Fibroblast of skin of scalp (primary cell): ENCODE measurements at regions not wholly inside any gene's neighbourhood (a gene's known extent, or its start where the extent isn't known, plus 50 kb on each side); places are given as distances from the start of the nearest gene placed in this dataset.

Source experiments
- DNase-seq: peaks from one replicate; pipeline ENCODE4 v3.0.0-alpha.2; 2013

DNA sequence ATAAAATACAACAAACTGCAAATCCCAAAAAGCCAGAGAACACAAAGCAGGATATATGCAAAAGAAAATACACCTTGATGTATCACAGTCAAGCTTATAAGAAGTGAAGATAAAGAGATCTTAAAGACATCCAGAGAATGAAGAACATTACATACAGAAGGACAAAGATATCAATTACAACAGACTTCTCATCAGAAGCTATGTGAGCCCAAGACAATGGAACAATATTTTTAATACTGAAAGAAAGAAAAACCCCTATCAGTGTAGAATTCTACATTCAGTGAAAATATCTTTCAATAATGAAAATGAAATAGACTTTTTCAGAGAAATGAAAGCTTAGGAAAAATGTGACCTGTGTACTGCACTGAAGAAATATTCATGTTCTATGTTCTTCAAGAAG lies 104.5 kb upstream of the PHACTR3 start:
- DNase-seq = no peak

DNA sequence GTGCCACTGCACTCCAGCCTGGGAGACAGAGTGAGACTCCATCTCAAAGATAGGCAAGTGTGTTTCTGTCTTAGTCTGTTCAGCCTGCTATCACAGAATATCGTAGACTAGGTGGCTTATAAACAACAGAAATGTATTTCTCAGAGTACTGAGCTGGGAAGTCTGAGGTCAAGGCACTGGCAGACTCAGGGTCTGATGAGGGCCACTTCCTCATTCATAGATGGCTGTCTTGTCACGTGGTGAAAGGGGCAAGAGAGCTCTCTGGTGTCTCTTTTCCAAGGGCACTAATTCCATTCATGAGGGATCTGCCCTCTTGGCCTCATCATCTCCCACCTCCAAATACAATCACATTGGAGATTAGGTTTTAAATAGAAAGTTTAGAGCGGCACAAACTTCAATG lies 95.6 kb upstream of the PHACTR3 start:
- DNase-seq = no peak

DNA sequence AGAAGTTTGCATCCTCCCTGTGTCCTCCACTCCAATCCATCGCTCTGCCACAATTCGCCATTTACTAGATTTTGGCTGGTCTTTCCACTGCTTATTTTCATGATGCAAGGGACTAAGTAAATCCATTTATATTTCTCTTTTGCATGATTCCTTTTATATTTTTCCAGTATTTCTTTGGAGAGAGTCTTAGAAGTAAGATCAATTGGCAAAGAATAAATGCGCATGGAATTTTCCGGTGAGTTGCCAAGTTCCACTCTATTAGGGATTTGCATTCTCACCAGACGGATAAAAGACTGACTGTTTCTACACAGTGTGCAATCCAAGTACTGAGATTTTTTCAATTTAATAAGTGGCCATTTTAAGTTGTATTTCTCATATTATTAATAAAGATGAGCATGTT lies 91.7 kb upstream of the PHACTR3 start:
- DNase-seq = no peak

DNA sequence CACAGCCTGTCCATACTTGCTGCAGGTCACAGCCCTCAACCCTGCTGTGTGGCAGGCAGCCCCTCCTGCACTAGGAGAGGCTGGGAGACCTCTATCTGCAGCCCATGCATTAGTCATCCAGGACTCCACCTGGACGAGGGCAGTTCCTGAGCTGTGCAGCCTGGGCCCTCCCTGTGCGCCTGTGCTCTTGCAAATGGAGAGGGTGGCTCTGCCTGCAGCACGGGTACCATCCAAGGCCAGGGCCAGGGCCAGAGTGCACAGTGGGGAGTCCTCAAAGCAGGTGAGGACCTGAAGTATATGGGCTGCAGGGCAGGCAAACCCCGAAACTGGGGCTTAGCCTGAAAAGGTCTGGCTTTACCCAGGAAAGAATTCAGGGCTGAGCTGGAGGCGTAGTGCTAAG lies 89.8 kb upstream of the PHACTR3 start:
- DNase-seq = no peak

- peak; percentile 73 for DNase-seq
Observed at GRCh38 chr20:59515013-59515905, 89.1 kb upstream of the PHACTR3 start.

DNA sequence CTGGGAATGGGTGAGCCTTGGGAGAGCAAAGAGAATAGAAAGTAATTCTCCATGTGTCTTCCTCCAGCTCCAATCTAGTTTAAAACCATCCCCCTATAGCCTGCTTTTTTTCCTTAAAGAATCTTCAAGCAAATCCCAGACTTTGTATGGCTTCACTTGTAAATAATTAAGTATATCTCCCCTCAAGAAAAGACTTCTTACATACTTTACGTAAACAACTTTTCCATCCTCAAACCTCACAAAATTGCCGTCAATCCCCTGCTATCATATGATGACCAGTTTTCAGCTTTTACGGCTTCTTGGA lies 88.5 kb upstream of the PHACTR3 start:
- no peak for DNase-seq

DNA sequence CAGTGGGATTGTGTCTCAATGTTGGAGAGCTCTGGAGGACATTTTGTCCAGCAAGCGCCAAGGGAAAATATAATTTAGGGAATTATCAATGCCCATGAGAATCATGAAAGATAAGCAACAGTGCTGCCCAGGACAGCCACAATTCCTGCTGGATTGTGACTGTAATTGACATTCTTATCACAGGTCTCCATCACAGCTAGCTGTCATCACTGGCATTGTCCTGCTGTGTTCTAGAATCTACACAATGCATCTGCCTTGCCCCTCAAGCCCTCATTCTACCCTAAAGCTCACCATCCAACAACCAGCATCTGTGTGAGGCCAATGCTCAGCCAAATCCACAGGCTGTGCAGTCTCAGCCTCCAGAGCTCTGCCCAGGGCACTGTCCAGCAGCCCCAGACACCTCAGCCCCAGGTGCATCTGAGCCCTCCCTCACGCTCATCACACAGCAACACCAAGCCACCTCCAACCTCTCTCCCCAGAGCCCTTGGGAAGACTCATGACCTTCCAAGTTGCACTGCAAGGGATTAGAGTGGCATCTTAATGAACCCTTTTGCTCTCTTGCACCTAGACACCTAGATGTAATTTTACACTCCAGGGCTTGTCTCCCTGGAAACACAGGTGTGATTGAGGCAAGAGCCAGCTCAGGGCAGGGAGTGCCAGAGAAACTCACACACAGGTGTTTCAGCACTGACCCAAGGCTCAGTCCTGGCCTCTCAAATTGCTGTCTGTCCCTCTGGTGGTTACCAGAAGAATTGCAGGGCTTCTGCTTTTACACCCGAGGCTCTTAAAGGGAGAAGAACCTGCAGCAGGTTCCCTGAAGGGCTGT lies 85.2 kb upstream of the PHACTR3 start:
- DNase-seq = peak; percentile 52

DNA sequence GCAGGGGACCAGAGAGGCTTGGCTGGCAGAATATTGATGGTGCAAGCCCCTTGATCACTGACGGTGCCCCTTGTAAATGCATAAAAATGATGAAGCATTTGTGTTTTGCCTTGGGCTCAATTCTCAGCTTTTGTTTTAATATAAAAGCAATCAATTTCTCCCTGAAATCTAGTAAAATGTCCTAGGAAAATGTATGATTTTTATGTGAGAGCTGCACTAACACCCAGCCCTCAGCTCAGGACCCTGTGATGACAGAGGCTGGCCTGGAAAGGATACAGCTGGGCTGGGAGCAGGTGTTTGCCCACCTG lies 84.7 kb upstream of the PHACTR3 start:
- no peak for DNase-seq

- DNase-seq = no peak
Observed at GRCh38 chr20:59520814-59521213, 83.5 kb upstream of the PHACTR3 start.

DNA sequence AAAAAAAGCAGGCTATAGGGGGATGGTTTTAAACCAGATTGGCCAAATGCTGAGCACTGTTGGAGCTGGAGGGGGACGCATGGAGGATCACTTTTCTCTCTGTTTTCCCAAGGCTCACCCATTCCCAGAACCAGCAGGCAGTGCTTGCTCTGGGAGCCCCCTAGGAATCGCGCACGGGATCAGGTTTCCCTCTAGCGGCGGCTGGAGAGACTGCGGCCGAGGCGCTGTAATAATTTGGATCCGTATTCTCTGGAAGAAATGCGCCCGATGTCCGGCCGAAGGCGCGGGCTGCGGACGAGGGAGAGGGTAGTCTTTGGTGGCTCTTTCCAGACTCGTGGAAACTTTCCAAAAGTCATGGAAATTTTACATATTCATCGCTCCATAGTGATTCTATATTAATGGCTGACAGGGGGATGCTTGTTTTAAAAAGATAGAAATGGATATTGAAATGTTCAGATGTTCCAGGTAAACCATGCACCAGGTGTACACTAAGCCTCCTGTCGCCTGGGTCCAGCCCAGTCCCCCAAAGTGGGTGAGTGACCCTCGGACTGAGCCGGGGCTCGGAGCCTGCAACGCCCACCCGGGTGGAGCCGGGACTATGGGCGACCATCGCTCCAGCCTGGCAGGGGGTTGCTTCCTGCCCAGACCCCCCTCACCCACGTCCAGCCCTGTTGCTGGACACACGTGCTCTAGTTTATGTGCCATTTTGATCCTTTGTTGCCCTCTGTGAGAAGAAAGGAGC lies 78.7 kb upstream of the PHACTR3 start:
- peak; percentile 63 for DNase-seq

DNA sequence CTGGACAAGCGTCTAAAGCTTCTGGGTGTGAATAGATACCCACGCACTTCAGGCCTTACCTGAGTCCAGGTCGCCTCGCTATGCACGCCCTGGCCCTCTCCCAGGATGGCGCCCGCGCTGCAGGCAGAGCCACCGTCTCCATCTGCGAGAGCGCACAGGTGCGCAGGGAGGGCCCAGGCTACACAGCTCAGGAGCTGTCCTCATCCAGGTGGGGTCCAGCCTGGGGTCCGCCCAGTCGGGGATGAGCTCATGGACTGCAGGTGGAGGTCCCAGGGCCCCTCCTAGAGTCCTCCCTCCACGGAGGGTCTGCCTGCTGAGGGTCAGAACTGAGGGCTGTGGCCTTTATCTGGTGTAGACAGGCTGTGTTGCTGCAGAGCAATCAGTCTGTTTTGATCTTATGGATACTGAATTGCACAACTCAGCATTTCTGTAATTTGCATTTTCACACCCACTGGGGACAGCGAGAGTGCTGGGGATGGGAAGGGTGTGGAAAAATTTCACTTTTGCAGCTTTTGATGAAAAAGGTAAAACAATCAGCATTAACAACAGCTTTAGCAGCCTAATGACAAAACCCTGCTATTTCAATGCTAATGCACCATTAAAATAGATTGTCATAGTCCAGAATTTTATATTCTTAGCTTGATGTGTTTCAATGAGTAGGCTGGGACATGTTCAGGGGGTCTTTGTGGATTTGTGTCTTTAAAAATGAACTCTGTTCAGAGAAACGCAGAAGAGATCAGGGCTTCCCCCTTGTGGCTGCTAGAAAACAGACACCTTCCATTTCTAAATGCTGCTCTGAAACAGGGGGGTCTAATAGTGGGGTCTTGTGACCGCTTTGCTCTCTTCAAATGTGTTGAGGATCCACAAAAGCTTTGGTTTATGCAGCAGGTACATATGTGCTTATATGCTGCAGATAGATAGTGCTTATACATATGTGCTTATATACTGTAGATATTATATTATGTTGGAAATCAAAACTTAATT lies 77.8 kb upstream of the PHACTR3 start:
- DNase-seq = no peak

- no peak for DNase-seq
Observed at GRCh38 chr20:59530782-59531181, 73.6 kb upstream of the PHACTR3 start.

DNA sequence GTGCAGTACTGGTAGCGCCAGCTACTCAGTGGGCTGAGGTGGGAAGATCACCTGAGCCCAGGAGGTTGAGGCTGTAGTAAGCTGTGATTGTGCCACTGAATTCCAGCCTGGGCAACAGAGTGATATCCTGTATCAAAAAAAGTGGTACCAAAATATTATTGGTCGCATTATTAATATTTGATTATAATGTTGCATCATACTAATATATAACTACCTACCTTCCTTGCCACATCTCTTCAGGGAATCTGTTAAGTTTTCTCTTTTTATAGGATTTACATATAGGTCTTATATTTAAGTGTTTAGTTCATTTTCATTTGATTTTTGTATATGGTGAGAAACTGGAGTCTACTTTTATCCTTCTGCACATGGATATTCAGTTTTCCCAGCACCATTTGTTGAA lies 66.3 kb upstream of the PHACTR3 start:
- DNase-seq = no peak

DNA sequence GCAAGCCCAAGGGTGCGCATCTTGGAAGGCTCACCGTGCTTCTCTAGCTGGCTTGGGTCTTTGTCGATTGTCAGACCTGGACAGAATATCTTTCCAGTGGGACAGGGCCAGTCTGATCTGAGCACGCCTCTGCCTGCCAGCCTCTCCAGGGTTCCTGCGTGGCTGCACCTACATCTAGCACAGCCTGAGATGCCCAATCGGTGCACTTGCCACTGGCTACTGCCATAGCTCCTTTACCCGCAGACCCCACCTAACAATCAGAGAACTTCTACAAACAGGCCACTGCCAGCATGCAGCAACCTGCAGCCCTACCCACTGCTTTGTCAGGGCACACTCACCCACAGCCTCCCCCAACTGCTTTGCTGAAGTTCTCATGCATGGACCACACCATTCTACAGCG lies 56.7 kb upstream of the PHACTR3 start:
- no peak for DNase-seq
